Activated naive CD4-positive, alpha-beta T cell treated with anti-CD3 and anti-CD28 coated beads, Interleukin-2, amount 50 U/mL, for 24 hours (primary cell): ENCODE measurements at regions not wholly inside any gene's neighbourhood (a gene's known extent, or its start where the extent isn't known, plus 50 kb on each side); places are given as distances from the start of the nearest gene placed in this dataset.

Experiments
- H3K27ac Mint-ChIP-seq: one replicate; pipeline ENCODE4 v1.8.0; 2021; ENCODE audit warnings: mild to moderate bottlenecking, mixed read lengths
- H3K27me3 Mint-ChIP-seq: one replicate; pipeline ENCODE4 v1.8.0; 2021; ENCODE audit warnings: mixed read lengths
- H3K36me3 Mint-ChIP-seq: one replicate; pipeline ENCODE4 v1.8.0; 2021; ENCODE audit warnings: mixed read lengths
- H3K4me1 Mint-ChIP-seq: one replicate; pipeline ENCODE4 v1.8.0; 2021; ENCODE audit warnings: mixed read lengths
- H3K4me3 Mint-ChIP-seq: one replicate; pipeline ENCODE4 v1.8.0; 2021; ENCODE audit warnings: mild to moderate bottlenecking, mixed read lengths
- H3K9me3 Mint-ChIP-seq: one replicate; pipeline ENCODE4 v1.8.0; 2021; ENCODE audit warnings: mixed read lengths

DNA sequence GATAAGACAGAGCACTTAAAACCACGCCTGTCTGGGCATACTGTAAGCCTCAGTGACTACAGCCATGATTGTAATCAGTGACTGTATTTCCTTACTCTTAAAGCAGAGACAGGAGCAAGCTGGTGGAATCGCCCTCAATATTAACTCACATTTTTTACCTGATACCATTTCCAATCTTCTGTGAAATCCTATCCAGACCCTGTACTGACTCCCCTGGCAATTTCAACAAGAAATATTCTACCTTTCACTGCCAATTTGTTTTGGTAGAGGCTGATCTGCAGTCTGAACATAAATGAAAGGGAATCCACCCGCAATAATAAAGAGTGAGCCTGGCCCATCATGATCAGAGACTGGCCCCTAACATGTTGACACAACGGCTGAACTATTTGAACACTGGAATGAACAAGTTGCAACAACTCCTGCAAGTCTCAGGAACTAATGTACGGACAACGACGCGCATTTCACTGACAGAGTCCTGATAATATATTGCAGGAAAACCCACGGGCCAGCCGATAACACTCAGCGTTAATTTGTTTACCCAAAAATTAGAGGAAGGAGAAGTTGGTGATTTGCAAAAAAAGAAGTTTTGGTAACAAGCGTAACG is 195.5 kb upstream of the BTG1 start:
- peak overlapping the region; percentile 70 for H3K4me3 Mint-ChIP-seq
- H3K36me3 Mint-ChIP-seq = no peaks in the 10 kb centered on the region
- peaks cover 19% of the 10 kb centered on the region for H3K4me1 Mint-ChIP-seq
- H3K9me3 Mint-ChIP-seq = no peaks in the 10 kb centered on the region
- peak overlapping the region; percentile 90 for H3K27ac Mint-ChIP-seq
- no peaks in the 10 kb centered on the region for H3K27me3 Mint-ChIP-seq

DNA sequence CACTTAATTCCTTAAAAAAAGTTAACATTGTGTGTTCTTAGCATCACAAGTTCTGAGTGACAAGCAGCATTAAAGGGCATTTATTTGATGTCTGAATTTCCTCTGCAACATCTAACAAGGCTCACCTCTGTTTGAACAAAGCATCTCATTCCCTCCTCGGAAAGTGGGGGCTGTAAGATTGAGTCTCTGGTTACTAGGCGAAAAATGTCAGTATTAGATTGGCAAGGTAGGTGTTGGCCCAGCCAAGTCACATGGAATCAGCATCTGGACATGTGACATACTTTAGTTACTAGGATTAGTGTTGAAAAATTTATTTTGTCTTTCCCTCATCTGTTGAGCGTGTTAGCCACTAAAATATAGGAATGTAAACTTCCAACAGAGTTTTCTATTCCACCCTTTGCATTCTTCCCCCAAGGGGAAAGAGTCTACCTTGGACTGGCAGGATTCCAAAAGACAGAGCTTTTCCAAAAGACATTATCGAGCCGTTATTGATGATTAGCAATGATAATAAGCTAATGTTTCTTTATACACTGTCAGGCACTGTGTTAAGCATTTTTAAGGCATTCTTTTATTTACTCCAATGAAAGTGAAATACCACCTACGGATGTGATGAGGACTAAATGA is 194.9 kb upstream of the BTG1 start:
- H3K27me3 Mint-ChIP-seq = no peaks in the 10 kb centered on the region
- no peaks in the 10 kb centered on the region for H3K36me3 Mint-ChIP-seq
- peak overlapping the region; percentile 90 for H3K27ac Mint-ChIP-seq
- no peaks in the 10 kb centered on the region for H3K9me3 Mint-ChIP-seq
- H3K4me1 Mint-ChIP-seq = peaks cover 19% of the 10 kb centered on the region
- H3K4me3 Mint-ChIP-seq = peak overlapping the region; percentile 70

DNA sequence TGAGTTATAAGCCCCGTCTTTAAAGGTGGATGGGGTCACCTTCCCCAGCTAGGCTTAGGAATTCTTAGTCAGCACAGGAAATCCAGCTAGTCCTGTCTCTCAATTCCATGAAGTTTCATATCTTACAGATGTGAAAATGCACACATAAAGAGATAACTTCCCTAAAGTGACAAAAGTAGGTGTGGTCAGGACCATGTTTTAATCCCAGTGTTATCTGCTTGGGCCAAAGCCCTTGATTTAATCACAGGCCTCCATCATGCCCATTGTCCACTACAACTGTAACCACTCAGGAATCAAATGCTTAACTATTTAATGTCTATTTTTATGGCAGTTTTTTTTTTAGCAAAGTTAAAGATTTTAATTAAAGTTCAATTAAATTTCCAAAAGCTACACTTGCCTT is 194.4 kb upstream of the BTG1 start:
- H3K27me3 Mint-ChIP-seq = no peaks in the 10 kb centered on the region
- H3K9me3 Mint-ChIP-seq = no peaks in the 10 kb centered on the region
- H3K4me1 Mint-ChIP-seq = peaks cover 19% of the 10 kb centered on the region
- H3K4me3 Mint-ChIP-seq = no peak overlapping the region
- no peaks in the 10 kb centered on the region for H3K36me3 Mint-ChIP-seq
- H3K27ac Mint-ChIP-seq = no peak overlapping the region

DNA sequence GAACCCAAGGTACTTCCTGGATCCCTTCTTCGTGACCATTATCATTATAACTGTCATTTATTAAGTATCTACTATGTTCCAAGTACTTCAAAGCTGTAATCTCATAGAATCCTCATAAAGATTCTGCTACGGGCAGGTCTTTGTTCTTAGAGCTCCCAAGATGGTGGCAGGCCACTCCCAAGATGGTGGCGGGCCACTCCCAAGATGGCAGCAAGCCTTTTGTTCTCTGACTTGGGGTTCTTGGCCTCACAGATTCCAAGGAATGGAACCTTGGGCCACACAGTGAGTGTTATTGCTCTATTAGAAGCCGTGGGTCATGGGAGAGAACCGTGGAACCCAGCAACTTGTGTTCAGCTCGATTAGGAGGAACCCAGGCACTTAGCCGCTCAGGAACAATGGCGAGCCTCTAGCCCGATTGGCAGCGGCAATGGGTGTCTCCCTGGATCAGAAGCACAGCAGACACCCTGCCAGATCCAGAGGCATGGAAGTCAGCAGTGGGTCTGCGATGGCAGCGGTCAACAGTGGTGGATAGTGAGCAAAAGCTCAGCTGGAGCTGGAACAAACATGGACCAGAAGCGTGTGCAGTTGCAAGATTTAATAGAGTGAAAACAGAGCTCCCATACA is 193.7 kb upstream of the BTG1 start:
- Mint-ChIP-seq H3K27ac (no peak overlapping the region), H3K27me3 (no peaks in the 10 kb centered on the region), H3K4me1 (peaks cover 25% of the 10 kb centered on the region), H3K4me3 (peak overlapping the region; percentile 11), H3K9me3 (no peaks in the 10 kb centered on the region), H3K36me3 (no peaks in the 10 kb centered on the region)

DNA sequence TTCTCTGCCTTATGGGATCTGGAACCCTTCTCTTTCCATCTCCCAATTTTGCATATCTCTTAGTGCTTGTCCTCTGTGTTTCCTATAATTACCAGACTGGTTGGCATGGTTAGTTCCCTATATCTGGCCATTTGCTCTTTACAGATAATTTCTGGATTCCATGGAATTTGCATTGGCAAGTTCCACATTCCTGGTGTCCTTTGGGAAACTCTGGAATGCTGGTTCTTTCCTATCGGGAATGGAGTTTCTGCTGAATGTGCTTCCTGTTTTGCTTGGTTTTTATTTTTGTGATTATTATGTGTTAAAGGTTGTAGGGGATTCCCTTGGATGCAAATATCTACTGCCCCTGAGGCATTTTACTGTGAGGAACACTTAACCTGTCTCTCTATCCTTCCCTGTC is 193.0 kb upstream of the BTG1 start:
- H3K27ac Mint-ChIP-seq = no peak overlapping the region
- no peaks in the 10 kb centered on the region for H3K27me3 Mint-ChIP-seq
- H3K4me3 Mint-ChIP-seq = no peak overlapping the region
- no peaks in the 10 kb centered on the region for H3K9me3 Mint-ChIP-seq
- H3K36me3 Mint-ChIP-seq = no peaks in the 10 kb centered on the region
- H3K4me1 Mint-ChIP-seq = peaks cover 31% of the 10 kb centered on the region

DNA sequence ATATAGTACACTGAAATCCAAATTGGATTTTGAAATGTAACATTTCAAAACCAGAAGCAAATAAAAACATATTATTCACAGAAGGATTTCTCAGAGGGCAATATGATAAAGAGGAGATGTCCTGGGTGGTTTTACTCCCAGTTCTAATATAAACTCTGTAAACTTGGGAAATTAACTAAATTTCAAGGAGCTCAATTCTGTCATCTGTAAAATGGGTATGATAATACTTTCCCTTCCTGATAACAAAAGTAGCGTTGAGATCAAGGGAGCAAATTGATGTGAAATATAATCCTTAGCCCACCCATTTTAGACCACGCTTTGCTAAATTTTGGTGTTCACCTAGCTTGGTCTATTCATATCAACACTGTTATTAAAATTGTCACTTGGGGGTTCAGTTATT is 192.5 kb upstream of the BTG1 start:
- Mint-ChIP-seq H3K9me3 (no peaks in the 10 kb centered on the region), H3K4me1 (peaks cover 33% of the 10 kb centered on the region), H3K27me3 (no peaks in the 10 kb centered on the region), H3K4me3 (no peak overlapping the region), H3K27ac (no peak overlapping the region), H3K36me3 (no peaks in the 10 kb centered on the region)

DNA sequence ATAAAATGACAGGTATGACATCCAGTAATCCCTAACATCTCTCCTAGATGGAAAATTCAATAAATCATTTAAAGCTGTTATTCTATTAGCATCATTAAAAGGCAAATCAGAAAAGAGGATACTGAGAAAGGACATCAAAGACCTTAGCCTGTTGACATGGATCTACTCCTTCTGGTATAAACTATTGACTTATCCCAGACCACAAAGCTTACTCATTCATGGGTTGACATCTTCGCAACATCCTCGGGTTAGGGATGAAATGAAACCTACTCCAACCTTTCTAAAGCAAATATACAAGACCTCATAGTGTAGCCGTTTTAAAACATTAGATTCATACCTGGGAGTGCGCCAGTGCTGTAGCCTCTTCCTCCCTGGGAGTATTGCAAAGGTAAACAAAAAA is 191.5 kb upstream of the BTG1 start:
- no peak overlapping the region for H3K4me3 Mint-ChIP-seq
- H3K27ac Mint-ChIP-seq = no peak overlapping the region
- peaks cover 43% of the 10 kb centered on the region for H3K4me1 Mint-ChIP-seq
- H3K9me3 Mint-ChIP-seq = no peaks in the 10 kb centered on the region
- no peaks in the 10 kb centered on the region for H3K27me3 Mint-ChIP-seq
- H3K36me3 Mint-ChIP-seq = no peaks in the 10 kb centered on the region

DNA sequence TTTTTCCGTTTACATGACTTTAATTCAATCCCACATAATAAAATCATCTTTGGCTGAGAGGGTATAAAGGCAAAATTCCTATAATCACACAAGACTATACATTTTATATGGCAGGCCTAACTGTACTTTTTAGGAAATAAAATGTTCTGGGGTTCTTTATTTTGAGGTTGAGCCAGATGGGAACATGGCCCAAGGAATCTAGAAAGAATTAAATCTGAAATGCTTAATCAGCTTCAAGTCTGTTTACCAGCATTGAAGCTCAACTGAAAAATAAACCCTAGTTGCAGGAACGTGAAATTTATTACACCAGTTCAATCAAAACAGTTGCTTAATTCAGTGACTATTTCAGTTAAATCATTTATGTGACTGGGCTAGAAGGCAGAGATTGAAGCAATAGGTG is 191.0 kb upstream of the BTG1 start:
- Mint-ChIP-seq H3K4me1 (peaks cover 45% of the 10 kb centered on the region), H3K4me3 (no peak overlapping the region), H3K27me3 (no peaks in the 10 kb centered on the region), H3K27ac (no peak overlapping the region), H3K9me3 (no peaks in the 10 kb centered on the region), H3K36me3 (no peaks in the 10 kb centered on the region)

DNA sequence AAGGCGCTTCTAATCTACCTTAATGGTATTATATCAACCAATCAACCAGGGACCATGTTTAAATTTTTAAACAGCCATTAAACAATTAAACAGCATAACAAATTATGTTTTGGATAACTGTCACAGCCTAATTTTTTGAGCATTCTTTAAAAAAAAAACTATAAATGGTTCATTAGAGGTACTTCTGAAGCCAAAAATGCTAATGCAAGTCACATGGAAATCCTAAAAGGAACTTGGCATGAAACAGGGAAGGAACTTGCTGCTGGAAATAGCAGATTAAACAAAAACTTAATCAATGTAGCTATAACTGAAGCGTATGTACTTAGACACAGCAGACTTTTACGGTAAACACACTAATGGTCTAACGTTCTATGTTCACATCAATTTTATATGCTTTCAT is 190.2 kb upstream of the BTG1 start:
- no peak overlapping the region for H3K4me3 Mint-ChIP-seq
- H3K36me3 Mint-ChIP-seq = no peaks in the 10 kb centered on the region
- H3K27me3 Mint-ChIP-seq = no peaks in the 10 kb centered on the region
- no peak overlapping the region for H3K27ac Mint-ChIP-seq
- H3K9me3 Mint-ChIP-seq = no peaks in the 10 kb centered on the region
- peaks cover 36% of the 10 kb centered on the region for H3K4me1 Mint-ChIP-seq

DNA sequence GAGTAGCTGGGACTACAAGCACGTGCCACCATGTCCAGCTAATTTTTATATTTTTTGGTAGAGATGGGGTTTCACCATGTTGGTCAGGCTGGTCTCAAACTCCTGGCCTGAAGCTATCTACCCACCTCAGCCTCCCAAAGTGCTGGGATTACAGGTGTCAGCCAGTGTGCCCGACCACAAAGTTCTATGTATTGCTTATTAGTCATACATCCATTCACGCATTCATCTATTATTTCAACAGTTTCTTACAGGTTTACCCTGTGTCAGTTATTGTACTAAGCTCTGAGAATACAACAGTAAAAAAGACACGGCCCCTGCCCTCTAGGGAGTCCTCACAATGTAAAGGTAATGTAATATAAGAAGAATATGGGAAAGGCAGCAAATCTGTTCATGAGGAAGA is 188.9 kb upstream of the BTG1 start:
- no peaks in the 10 kb centered on the region for H3K27me3 Mint-ChIP-seq
- peaks cover 36% of the 10 kb centered on the region for H3K4me1 Mint-ChIP-seq
- H3K9me3 Mint-ChIP-seq = no peaks in the 10 kb centered on the region
- no peak overlapping the region for H3K27ac Mint-ChIP-seq
- no peaks in the 10 kb centered on the region for H3K36me3 Mint-ChIP-seq
- no peak overlapping the region for H3K4me3 Mint-ChIP-seq

DNA sequence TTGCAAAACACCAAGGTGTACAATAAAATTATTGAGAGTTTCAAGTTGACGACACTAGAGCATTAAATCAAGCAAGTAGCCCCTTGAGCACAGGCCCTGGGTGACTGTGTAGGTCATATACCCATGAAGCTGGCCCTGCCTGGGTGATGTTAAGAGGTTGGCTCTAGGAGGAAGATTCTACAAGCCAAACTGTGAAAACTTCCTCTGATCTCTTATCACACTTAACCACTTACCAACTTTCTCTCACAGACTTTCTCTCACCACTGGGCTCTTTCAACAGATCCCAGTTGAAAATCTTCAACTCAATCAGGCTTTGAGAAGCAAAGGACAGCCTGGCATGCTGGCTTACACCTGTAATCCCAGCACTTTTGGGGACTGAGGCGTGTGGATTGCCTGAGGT is 186.9 kb upstream of the BTG1 start:
- no peak overlapping the region for H3K27ac Mint-ChIP-seq
- H3K27me3 Mint-ChIP-seq = no peaks in the 10 kb centered on the region
- H3K4me3 Mint-ChIP-seq = no peak overlapping the region
- H3K4me1 Mint-ChIP-seq = peaks cover 42% of the 10 kb centered on the region
- peaks cover 2% of the 10 kb centered on the region for H3K36me3 Mint-ChIP-seq
- H3K9me3 Mint-ChIP-seq = no peaks in the 10 kb centered on the region

DNA sequence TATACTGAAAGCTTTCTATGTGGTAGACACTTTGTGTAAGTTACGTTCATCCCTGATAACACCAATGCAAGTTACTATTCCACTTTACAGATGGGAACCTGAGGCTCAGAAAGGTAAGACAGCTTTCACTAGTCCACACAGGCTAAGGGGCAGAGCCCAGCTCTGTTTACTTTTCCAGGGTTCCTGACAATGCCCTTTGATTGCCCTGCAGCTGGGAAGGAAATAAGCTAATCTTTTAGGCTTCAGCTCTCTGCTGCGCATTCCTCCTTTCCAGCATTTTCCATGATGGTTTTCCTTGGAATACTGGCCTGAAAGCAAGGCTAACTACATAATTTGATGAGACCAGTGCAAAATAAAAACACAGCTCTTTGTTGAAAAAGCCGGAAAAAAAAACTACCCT is 185.7 kb upstream of the BTG1 start:
- Mint-ChIP-seq H3K27ac (no peak overlapping the region), H3K4me3 (no peak overlapping the region), H3K27me3 (no peaks in the 10 kb centered on the region), H3K36me3 (peaks cover 2% of the 10 kb centered on the region), H3K9me3 (no peaks in the 10 kb centered on the region), H3K4me1 (peaks cover 53% of the 10 kb centered on the region)

DNA sequence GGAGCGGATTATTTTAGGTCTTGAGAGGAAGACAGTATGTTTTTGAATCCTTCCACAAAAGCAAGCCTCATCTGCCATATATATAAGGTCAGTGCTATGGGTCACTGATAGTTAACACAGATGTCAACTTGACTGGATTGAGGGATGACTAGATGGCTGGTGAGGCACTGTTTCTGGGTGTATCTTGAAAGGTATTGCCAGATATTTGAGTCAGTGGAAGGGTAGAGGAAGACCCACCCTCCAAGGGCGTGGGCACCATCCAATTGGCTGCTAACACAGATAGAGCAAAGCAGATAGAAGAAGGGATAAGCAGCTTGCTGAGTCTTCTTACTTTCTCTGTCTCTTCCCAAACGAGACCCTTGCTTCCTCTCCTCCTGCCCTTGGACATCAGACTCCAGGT is 185.0 kb upstream of the BTG1 start:
- Mint-ChIP-seq H3K4me3 (no peak overlapping the region), H3K4me1 (peaks cover 58% of the 10 kb centered on the region), H3K27me3 (no peaks in the 10 kb centered on the region), H3K9me3 (no peaks in the 10 kb centered on the region), H3K36me3 (peaks cover 2% of the 10 kb centered on the region), H3K27ac (no peak overlapping the region)

DNA sequence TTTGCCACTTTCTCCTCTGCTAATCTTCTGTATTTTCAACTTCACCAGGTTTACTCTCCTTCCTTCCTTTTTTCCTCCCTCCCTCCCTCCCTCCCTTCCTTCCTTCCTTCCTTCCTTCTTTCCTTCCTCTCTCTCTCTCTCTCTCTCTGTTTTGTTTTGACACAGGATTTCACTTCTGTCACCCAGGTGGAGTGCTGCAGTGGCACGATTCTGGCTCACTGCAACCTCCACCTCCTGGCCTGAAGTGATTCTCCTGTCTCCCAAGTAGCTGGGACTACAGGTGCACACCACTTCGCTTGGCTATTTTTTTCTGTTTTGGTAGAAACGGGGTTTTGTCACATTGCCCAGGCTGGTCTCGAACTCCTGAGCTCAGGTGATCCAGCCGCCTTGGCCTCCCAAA is 181.2 kb upstream of the BTG1 start:
- H3K4me3 Mint-ChIP-seq = no peak overlapping the region
- H3K27me3 Mint-ChIP-seq = no peaks in the 10 kb centered on the region
- H3K9me3 Mint-ChIP-seq = peaks cover 17% of the 10 kb centered on the region
- peaks cover 57% of the 10 kb centered on the region for H3K4me1 Mint-ChIP-seq
- peaks cover 11% of the 10 kb centered on the region for H3K36me3 Mint-ChIP-seq
- H3K27ac Mint-ChIP-seq = no peak overlapping the region

DNA sequence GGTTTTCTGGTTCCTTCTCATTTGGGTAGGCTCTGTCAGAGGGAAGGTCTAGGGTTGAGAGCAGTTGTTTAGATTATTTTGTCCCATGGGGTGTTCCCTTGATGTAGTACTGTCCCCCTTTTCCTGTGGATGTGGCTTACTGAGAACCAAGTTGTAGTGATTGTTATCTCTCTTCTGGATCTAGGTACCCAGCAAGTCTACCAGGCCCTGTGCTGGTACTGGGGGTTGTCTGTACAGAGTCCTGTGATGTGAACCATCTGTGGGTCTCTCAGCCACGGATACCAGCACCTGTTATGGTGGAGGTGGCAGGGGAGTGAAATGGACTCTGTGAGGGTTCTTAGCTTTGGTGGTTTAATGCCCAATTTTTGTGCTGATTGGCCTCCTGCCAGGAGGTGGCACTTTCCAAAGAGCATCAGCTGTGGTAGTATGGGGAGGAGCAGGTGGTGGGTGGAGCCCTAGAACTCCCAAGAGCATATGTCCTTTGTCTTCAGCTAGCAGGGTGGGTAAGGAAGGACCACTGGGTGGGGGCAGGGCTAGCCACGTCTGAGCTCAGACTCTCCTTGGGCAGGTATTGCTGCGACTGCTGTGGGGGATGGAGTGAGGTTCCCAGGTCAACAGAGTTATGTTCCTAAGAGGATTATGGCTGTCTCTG is 179.3 kb upstream of the BTG1 start:
- Mint-ChIP-seq H3K4me3 (no peak overlapping the region), H3K9me3 (peaks cover 17% of the 10 kb centered on the region), H3K27me3 (no peaks in the 10 kb centered on the region), H3K36me3 (peaks cover 15% of the 10 kb centered on the region), H3K4me1 (peaks cover 60% of the 10 kb centered on the region), H3K27ac (no peak overlapping the region)

DNA sequence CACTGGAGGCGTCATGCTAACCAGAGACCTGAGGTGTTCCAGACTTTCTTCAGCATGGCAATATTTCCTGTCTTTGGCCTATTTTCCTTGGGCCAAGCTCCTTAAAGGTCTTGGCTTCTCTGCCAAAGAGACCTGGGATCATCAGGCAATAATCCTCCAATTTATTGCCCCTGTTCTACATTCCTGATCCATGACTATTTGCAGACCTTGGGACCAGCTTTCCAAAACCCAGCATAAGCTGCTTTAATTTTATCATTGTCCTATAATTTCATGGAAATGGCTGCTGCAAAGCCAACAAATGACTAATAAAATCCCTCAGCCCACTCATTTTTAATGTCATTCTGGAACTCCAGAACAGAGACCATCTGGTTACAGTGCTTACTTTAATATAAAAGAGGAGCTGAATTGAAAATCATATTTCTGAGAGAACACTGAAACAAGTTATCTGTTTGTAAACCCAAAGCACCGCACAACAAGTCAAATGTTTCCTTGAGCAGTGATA is 166.9 kb upstream of the BTG1 start:
- Mint-ChIP-seq H3K27ac (no peak overlapping the region), H3K9me3 (no peaks in the 10 kb centered on the region), H3K4me3 (no peak overlapping the region), H3K4me1 (peaks cover 31% of the 10 kb centered on the region), H3K36me3 (no peaks in the 10 kb centered on the region), H3K27me3 (no peaks in the 10 kb centered on the region)
